Stimulated activated CD4-positive, alpha-beta T cell treated with anti-CD3 and anti-CD28 coated beads, TNF-alpha, amount 100 ng/mL, for 4 hours (primary cell): ENCODE measurements at regions not wholly inside any gene's neighbourhood (a gene's known extent, or its start where the extent isn't known, plus 50 kb on each side); places are given as distances from the start of the nearest gene placed in this dataset.

Experiments
- DNase-seq, 3 experiments: peaks; one replicate each; pipeline ENCODE4 v3.0.0-alpha.2; 2020; ENCODE audit warnings: low read depth in 3 of 3

DNA sequence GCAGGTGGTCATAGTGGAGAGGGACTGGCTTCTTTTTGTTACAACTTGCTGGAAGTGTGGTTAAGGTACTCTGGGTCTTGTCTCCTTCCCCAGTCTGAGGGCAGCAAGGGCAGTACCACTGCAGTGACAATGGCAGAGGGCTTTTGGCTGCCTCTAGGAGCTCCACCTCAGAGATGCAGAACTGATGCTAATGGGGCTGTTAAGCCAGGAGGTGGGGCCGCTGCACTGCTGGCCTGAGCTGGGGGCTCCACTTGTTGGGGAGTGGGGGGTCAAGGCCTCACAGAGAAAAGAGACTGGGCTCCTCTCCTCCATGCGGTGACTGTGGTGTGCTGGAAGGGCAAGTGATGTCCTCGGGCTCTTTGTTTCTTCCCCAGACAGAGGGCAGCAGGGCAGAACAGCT lies 135.7 kb downstream of the DSEL start:
- DNase-seq, result no peak

- no peak for DNase-seq
Observed at GRCh38 chr18:67379981-67380380, 136.5 kb downstream of the DSEL start.

DNA sequence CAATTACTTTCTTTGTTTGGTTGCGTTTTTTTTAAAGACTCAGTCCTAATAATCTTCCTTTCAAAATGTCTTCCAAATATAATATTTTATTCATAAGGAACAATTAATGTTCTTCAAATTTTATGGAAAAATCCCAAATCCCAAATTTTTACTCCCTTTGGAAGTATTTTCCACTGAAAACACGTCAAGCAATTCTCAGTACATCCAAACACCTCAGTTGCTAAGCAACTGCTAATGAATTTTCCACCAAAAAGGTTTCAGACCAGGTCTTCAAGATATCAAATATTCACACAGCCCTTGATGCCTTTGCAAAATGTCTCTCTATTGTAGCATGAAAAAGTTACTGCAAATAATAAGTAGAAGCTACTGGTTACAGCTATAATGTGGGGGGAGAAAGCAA lies 140.1 kb downstream of the DSEL start:
- no peak for DNase-seq

DNA sequence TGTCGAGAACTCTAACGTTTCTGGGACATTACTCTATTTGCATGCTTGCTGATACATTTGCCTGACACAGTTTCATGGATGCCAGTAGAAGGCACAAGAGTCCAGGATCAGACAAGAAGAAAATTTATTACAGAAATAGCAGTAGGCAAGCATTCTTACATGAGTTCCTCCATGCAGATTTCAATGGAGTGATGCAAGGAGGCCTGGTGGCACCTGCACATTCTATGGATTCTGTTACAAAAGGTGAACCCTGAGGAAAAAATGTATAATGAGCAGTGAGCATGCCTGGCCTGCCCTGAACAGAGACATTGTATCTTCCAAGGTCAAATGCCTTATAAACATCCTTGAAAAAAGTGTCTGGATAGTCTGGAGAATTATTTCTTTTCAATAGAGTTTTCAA lies 142.9 kb downstream of the DSEL start:
- DNase-seq, result no peak

- no peak for DNase-seq
Observed at GRCh38 chr18:67367540-67367939, 149.0 kb downstream of the DSEL start.

DNA sequence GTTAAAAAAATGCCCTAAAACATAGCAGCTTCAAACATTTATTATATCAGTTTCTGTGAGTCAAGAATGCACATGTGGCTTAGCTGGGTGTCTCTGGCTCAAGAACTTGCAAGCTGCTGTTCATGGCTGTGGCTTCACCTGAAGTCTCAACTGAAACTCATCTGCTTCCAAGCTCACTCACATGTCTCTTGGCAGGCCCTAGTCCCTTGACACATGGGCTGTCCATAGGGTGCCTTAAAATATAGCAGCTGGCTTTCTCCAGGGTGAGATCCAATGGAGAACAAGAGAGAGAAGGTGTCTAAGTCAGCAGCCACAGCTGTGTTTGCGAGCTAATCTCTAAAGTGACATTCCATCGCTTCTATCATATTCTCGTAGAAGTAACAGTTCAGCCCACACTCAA lies 152.8 kb downstream of the DSEL start:
- DNase-seq, result no peak

DNA sequence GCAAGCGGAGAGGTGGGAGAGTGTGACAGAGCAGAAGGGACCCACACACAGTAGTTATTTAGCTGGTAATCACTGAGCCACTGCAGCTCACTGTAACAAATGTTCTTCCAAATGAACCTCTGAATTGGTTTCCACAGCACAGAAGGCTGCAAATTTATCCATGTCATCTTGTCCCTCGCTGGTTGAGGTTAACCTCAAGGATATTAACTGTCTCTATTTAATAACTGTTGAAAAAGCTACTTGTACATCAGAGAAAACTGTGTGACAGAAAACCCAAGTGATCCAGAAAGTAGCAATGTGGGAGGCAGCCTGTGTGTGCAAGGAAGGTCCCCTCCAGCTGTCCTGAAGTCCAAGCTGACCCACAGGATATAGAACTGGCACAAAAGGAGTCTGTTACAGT lies 153.6 kb downstream of the DSEL start:
- no peak for DNase-seq

GRCh38 chr18:67359873-67360838 lies 156.4 kb downstream of the DSEL start:
- DNase-seq, result no peak

DNA sequence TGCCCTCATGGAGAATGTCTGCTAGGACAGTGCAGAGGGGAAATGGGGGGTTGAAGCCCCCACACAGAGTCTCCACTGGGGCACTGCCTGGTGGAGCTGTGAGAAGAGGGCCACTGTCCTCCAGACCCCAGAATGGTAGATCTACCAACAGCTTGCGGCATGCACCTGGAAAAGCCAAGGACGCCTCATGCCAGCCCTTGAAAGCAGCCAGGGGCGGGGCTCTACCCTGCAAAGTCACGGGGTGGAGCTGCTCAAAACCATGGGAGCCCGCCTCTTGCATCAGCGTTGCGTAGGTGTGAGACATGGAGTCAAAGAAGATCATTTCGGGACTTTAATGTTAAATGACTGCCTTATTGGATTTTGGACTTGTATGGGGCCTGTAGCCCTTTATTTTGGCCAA lies 157.6 kb downstream of the DSEL start:
- DNase-seq, result no peak

DNA sequence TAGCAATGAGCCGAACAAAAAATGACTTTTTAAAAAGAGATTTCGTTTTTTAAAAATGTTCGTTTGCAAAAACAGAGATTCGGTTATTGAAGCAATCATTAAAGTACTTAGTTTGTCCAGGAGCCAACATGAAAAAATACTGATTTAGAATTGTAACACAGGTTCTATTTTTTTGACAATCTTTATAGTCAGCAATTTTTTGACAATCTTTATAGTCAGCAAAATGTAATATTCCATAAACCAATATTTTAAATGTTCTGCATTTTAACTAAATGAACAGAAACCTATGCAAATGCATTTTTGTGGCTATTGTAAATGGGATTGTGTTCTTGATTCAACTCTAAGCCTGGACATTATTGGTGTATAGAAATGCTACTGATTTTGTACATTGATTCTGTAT lies 161.8 kb downstream of the DSEL start:
- DNase-seq, result no peak

DNA sequence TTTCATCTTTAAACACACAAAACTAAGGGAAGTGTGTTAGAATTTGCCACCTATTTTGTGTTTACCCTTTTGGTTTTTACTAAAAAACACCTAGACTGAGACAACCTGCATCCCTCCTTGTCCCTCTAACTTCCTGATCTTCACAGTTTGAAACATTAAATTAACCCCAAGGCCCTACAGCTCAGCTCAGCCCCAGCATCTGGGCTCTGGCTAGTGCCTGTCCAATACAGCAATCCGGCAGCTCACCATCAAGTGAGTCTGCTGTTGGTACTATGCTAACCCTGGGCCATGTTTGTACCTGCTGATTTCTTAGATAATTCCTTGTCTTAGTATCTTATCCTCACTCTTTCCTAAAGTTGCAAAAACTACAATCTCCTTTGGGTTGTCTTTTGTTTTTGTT lies 162.4 kb downstream of the DSEL start:
- no peak for DNase-seq

DNA sequence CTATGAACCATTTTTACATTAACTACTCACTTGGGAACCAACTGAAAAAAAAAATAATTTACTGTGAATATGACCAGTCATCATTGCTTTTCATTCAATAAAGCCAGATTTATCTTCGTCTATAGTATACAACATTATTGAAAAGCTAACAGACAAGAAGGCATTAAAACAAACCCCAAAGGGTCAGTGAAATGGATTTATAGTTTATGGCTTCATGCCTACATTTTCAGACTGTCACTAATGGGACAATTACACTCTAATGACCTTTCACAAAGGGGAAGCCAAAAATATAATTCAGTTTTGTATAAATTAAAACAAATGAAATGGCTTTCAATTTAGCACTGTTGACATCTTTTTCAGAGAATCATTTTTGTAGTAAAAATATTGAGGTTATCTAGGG lies 169.1 kb downstream of the DSEL start:
- DNase-seq, result no peak

DNA sequence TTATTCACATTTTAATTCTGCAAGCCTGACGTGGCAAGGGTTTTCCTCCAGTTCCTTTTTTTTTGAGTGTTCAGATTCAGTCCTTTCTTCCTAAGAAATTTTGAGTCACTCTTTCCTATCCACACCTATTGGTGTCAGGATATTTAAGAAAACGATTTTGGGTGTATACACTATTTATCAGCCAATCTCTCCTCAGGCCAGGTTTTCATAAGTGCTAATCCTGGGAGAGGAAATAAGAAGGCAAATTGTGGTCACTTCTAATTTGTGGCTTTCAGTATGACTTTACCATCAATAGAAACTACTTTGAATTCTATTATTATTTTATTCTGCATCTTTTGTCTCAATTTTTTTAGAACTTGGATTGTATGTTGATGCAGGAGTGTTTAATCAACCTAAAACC lies 174.4 kb downstream of the DSEL start:
- DNase-seq, result no peak

GRCh38 chr18:67337696-67338095 lies 178.8 kb downstream of the DSEL start:
- DNase-seq, result no peak

- DNase-seq, result no peak
Observed at GRCh38 chr18:67331857-67332256, 184.7 kb downstream of the DSEL start.

GRCh38 chr18:67319109-67319508 lies 197.4 kb downstream of the DSEL start:
- DNase-seq, result no peak

GRCh38 chr18:67318651-67319050 lies 197.9 kb downstream of the DSEL start:
- no peak for DNase-seq

- DNase-seq, result no peak
Observed at GRCh38 chr18:67310826-67311225, 205.7 kb downstream of the DSEL start.

GRCh38 chr18:67308819-67309218 lies 207.7 kb downstream of the DSEL start:
- no peak for DNase-seq

DNA sequence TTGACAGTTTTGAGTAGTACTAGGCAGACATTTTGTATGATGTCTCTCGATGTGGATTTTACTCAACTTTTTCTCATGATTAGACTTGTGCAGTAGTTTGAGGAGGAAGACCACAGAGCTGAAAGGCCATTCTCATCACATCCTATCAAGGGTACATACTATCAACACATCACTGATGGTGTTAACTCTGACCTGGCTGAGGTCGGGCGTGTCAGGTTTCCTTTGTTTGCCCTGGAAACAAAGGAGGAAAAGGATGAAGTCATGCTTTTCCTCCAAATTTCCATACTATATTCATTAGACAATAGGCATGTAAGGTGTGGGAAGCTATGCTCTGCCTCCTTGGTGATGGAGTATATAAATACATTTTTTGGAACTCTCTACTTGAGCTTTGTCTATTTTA lies 211.1 kb downstream of the DSEL start:
- DNase-seq, result no peak

- no peak for DNase-seq
Observed at GRCh38 chr18:67302043-67302442, 214.5 kb downstream of the DSEL start.

DNA sequence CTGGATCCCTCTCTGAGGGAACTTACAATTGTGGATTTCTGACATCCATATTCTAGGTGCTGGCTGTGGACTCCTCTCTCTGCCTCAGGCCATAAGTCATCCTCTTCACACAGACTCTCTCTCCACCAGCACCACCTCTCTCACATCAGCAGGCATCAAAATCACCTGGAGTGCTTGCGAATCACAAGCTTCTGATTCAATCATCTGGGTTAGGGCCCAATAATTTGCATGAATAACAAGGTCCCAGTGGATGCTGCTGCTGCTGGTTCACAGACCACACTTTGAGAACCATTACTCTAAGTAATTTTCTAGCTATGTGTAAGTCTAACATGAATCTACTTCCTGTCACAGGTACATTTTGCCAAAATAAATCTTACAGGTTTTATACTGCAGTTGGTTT lies 214.9 kb downstream of the DSEL start:
- no peak for DNase-seq

DNA sequence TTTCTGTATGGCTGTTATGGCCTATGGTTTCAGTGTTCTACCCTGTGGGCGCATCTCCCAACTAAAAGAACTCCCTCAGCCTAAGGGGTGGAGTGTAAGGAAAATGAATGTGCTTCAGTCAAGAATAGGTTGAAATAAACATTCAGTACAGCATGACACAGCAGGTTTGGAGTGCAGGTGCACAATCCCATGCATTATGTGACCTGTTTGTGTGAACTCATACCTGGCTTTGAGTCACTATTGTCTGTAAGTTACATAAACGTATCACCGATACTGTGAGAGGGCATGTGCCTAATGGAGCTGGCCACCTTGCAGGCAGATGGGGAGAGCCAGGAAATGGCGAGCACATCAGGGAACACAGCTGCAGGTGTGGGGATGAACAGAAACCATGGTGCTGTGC lies 216.0 kb downstream of the DSEL start:
- no peak for DNase-seq

GRCh38 chr18:67292814-67293213 lies 223.7 kb downstream of the DSEL start:
- no peak for DNase-seq
